DOHH2 (cell line): ENCODE measurements at regions not wholly inside any gene's neighbourhood (a gene's known extent, or its start where the extent isn't known, plus 50 kb on each side); places are given as distances from the start of the nearest gene placed in this dataset.

Source experiments
- EZH2phosphoT487 ChIP-seq: fragments of 200-600 bp; sonication (generic); IDR thresholded peaks from 2 replicates; pipeline ENCODE4 v1.6.1; 2017; ENCODE audit warnings: borderline replicate concordance, mild to moderate bottlenecking, antibody characterized with exemption, low read length, moderate library complexity, mixed read lengths
- TF ChIP-seq, protein P1 (sequence below): fragments of 200-600 bp; sonication (generic); IDR thresholded peaks from one replicate; pipeline ENCODE4 v1.5.1; 2014; ENCODE audit warnings: antibody characterized with exemption, mild to moderate bottlenecking, low read depth, low read length; ENCODE audit not compliant: poor library complexity, severe bottlenecking

DNA sequence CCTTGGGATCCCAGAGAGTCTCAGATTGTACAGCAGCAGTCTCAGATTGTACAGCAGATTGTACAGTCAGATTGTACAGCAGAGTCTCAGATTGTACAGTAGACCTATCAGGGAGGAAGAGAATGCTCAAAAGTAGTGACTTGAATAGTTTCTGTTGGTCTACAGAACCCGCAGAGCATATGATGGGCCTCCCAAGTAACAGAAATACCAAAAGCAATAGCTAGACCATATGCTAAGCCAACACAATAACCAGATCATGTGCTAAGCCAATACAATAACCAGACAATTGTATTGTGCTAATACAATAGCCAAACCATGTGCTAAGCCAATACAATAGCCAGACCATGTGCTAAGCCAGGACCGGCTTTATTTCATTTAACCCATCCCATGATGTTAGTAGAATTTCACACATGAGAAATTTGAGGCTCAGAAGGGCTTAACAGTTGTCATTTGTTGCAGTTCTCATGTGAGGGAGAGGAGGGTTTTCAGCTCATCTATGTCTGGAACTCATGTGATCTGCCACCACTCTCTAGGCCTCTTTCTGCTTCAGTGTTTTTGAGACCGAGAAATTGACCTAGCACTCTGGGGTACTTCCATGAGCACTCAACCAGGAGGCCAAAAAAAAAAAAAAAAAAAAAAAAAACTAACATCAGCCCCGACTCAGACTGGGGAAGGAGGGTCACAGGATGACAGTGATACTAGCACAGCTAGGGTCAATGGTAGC is 144.0 kb downstream of the SOX9 start:
- TF ChIP-seq, protein P1, sequence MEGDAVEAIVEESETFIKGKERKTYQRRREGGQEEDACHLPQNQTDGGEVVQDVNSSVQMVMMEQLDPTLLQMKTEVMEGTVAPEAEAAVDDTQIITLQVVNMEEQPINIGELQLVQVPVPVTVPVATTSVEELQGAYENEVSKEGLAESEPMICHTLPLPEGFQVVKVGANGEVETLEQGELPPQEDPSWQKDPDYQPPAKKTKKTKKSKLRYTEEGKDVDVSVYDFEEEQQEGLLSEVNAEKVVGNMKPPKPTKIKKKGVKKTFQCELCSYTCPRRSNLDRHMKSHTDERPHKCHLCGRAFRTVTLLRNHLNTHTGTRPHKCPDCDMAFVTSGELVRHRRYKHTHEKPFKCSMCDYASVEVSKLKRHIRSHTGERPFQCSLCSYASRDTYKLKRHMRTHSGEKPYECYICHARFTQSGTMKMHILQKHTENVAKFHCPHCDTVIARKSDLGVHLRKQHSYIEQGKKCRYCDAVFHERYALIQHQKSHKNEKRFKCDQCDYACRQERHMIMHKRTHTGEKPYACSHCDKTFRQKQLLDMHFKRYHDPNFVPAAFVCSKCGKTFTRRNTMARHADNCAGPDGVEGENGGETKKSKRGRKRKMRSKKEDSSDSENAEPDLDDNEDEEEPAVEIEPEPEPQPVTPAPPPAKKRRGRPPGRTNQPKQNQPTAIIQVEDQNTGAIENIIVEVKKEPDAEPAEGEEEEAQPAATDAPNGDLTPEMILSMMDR = no peak
- TF ChIP-seq EZH2phosphoT487 = no peak
